ENCODE measurements at regions not wholly inside any gene's neighbourhood (a gene's known extent, or its start where the extent isn't known, plus 50 kb on each side); places are given as distances from the start of the nearest gene placed in this dataset.

GRCh38 chr12:25025951-25026490, 77.1 kb upstream of the BCAT1 start:
- H3K27me3 ChIP-seq (ENCODE audit: control insufficient read depth in 1 of 2, insufficient read depth in 2 of 2, low read length in 2 of 2), result peaks cover 0 to under 1% of the 10 kb centered on the region in 2 experiments; a peak in 1 of 5 replicates

GRCh38 chr12:25025260-25025659, 76.4 kb upstream of the BCAT1 start:
- Histone ChIP-seq H3K9me3 (ENCODE audit: low read length) (no peaks in the 10 kb centered on the region), H3K36me3 (replicated peaks in 1 of 2; ENCODE audit: control insufficient read depth in 1 of 2, insufficient read depth in 2 of 2, low read length in 2 of 2) (no peaks in the 10 kb centered on the region), H3K9ac (ENCODE audit: insufficient read depth, low read depth, low read length) (no peak overlapping the region), H3K79me2 (ENCODE audit: insufficient read depth, low read length) (no peaks in the 10 kb centered on the region), H2AFZ (ENCODE audit: low read length) (no peak overlapping the region), H3K27me3 (ENCODE audit: control insufficient read depth in 1 of 2, insufficient read depth in 2 of 2, low read length in 2 of 2) (no peaks in the 10 kb centered on the region; a peak in 1 of 5 replicates), H3K27ac (ENCODE audit: extremely low read length, insufficient read depth, low read length) (no peak overlapping the region), H3K4me2 (ENCODE audit: low read depth, low read length) (no peak overlapping the region), H3K4me1 (ENCODE audit: insufficient read depth, low read length) (no peaks in the 10 kb centered on the region), H3K4me3 (replicated peaks in 1 of 3; ENCODE audit: insufficient read depth in 1 of 3, low read depth in 2 of 3, low read length in 3 of 3) (no peak overlapping the region), H4K20me1 (ENCODE audit: insufficient read depth, low read length) (no peaks in the 10 kb centered on the region)
- FAIRE-seq, result no peak
- CTCF ChIA-PET (ENCODE audit: low intra/inter-chr PET ratio, low total read pairs), result no interaction called here
- no peak for ATAC-seq
- in situ Hi-C loops (cut with HindIII; ENCODE audit: extremely low pct_ligation_motif_present, low pct_unique_long_range_greater_than_20kb) (no loop called here), intact Hi-C loops (cut with micrococcal nuclease; ENCODE audit: unreplicated experiment) (no loop called here)
- POLR2A ChIA-PET, result no interaction called here
- no peak for DNase-seq (ENCODE audit: low spot score)
- BruUV-seq (replicated peaks), result no TSS peak
- 41% methylated on average over 4 of the region's 4 CpGs for WGBS (ENCODE audit: low lambda C conversion rate)
- no peak for TF ChIP-seq SOX5 (CRISPR knock-in tag; IDR thresholded peaks at IDR 0.05; ENCODE audit: borderline replicate concordance)
- TF ChIP-seq FOXK1 (CRISPR knock-in tag; IDR thresholded peaks at IDR 0.05; ENCODE audit: borderline replicate concordance, low read depth), result no peak
- no peak for TF ChIP-seq CHCHD3 (CRISPR knock-in tag; IDR thresholded peaks at IDR 0.05)
- no peak for TF ChIP-seq ZNF724P (CRISPR knock-in tag; IDR thresholded peaks at IDR 0.05; ENCODE audit: borderline replicate concordance)
- no peak for TF ChIP-seq ZNF329 (CRISPR knock-in tag; IDR thresholded peaks at IDR 0.05; ENCODE audit: low read depth)
- no peak for TF ChIP-seq ATF3 (CRISPR knock-in tag; IDR thresholded peaks at IDR 0.05)
- TF ChIP-seq HBP1 (CRISPR knock-in tag; IDR thresholded peaks at IDR 0.05; ENCODE audit: low read depth), result no peak
- TF ChIP-seq ZNF629 (CRISPR knock-in tag; conservative IDR thresholded peaks at IDR 0.05), result no peak
- no peak for TF ChIP-seq ZNF296 (CRISPR knock-in tag; conservative IDR thresholded peaks at IDR 0.05)
- TF ChIP-seq ZNF780A (CRISPR knock-in tag; IDR thresholded peaks at IDR 0.05), result no peak
- no peak for TF ChIP-seq HDAC1 (CRISPR knock-in tag; IDR thresholded peaks at IDR 0.05)
- no peak for TF ChIP-seq MEIS2 (CRISPR knock-in tag; IDR thresholded peaks at IDR 0.05)
- TF ChIP-seq ZSCAN25 (CRISPR knock-in tag; IDR thresholded peaks at IDR 0.05), result no peak
- no peak for TF ChIP-seq SIX1 (CRISPR knock-in tag; IDR thresholded peaks at IDR 0.05; ENCODE audit: borderline replicate concordance)

More at GRCh38 chr12:25025951-25026490, 77.1 kb upstream of the BCAT1 start:
- intact Hi-C loops (cut with micrococcal nuclease; ENCODE audit: unreplicated experiment) (no loop called here), in situ Hi-C loops (cut with HindIII; ENCODE audit: extremely low pct_ligation_motif_present, low pct_unique_long_range_greater_than_20kb) (no loop called here)
- Histone ChIP-seq H3K9ac (ENCODE audit: insufficient read depth, low read depth, low read length) (no peak overlapping the region), H4K20me1 (ENCODE audit: insufficient read depth, low read length) (no peaks in the 10 kb centered on the region), H3K4me3 (replicated peaks in 1 of 3; ENCODE audit: insufficient read depth in 1 of 3, low read depth in 2 of 3, low read length in 3 of 3) (no peak overlapping the region), H3K4me1 (ENCODE audit: insufficient read depth, low read length) (no peaks in the 10 kb centered on the region), H3K4me2 (ENCODE audit: low read depth, low read length) (no peak overlapping the region), H3K27ac (ENCODE audit: extremely low read length, insufficient read depth, low read length) (no peak overlapping the region), H3K36me3 (replicated peaks in 1 of 2; ENCODE audit: control insufficient read depth in 1 of 2, insufficient read depth in 2 of 2, low read length in 2 of 2) (no peaks in the 10 kb centered on the region), H2AFZ (ENCODE audit: low read length) (no peak overlapping the region), H3K9me3 (ENCODE audit: low read length) (no peaks in the 10 kb centered on the region), H3K79me2 (ENCODE audit: insufficient read depth, low read length) (no peaks in the 10 kb centered on the region)
- WGBS (ENCODE audit: low lambda C conversion rate), result 29% methylated on average over 1 of the region's 1 CpG
- ATAC-seq (no peak), DNase-seq (ENCODE audit: low spot score) (no peak), FAIRE-seq (no peak)
- BruUV-seq (replicated peaks), result no TSS peak
- POLR2A ChIA-PET, result no interaction called here
- TF ChIP-seq TFE3 (CRISPR knock-in tag; IDR thresholded peaks at IDR 0.05), result no peak
- TF ChIP-seq ZSCAN25 (CRISPR knock-in tag; IDR thresholded peaks at IDR 0.05), result no peak
- CTCF ChIA-PET (ENCODE audit: low intra/inter-chr PET ratio, low total read pairs), result no interaction called here

Data from HepG2 (cell line).